Endodermal cell (in vitro differentiated cells): ENCODE measurements at regions not wholly inside any gene's neighbourhood (a gene's known extent, or its start where the extent isn't known, plus 50 kb on each side); places are given as distances from the start of the nearest gene placed in this dataset.

Experiments used
- DNase-seq: peaks from one replicate; pipeline ENCODE4 v3.0.0-alpha.2; 2017
- H3K27ac ChIP-seq: 2 replicates; pipeline ENCODE4 v1.5.1; 2013; ENCODE audit warnings: mild to moderate bottlenecking, low read depth, low read length, moderate library complexity
- H3K27me3 ChIP-seq: 2 replicates; pipeline ENCODE4 v1.6.1; 2013; ENCODE audit warnings: mild to moderate bottlenecking, low read length, moderate library complexity; ENCODE audit not compliant: insufficient read depth, control insufficient read depth, poor library complexity, severe bottlenecking
- H3K36me3 ChIP-seq: 2 replicates; pipeline ENCODE4 v1.7.0; 2013; ENCODE audit warnings: mild to moderate bottlenecking, low read length, moderate library complexity; ENCODE audit not compliant: control insufficient read depth, insufficient read depth
- H3K4me1 ChIP-seq: one replicate; pipeline ENCODE4 v1.7.0; 2013; ENCODE audit warnings: low read length; ENCODE audit not compliant: control insufficient read depth, insufficient read depth
- H3K4me3 ChIP-seq: 2 replicates; pipeline ENCODE4 v1.5.1; 2013; ENCODE audit warnings: mild to moderate bottlenecking, low read length, moderate library complexity
- H3K9ac ChIP-seq: 2 replicates; pipeline ENCODE4 v1.6.1; 2013; ENCODE audit warnings: mild to moderate bottlenecking, low read length, moderate library complexity; ENCODE audit not compliant: poor library complexity, severe bottlenecking; ENCODE audit errors: extremely low read depth
- H3K9me3 ChIP-seq: 2 replicates; pipeline ENCODE4 v1.6.1; 2013; ENCODE audit warnings: mild to moderate bottlenecking, low read length, moderate library complexity; ENCODE audit not compliant: control insufficient read depth
- H3K27ac Mint-ChIP-seq: 2 replicates; pipeline ENCODE4 v1.8.0; 2020; ENCODE audit warnings: mixed read lengths
- H3K27me3 Mint-ChIP-seq: 2 replicates; pipeline ENCODE4 v1.8.0; 2021; ENCODE audit warnings: mild to moderate bottlenecking, mixed read lengths; ENCODE audit not compliant: insufficient read depth
- H3K36me3 Mint-ChIP-seq: 2 replicates; pipeline ENCODE4 v1.8.0; 2020; ENCODE audit warnings: low read depth, mixed read lengths
- H3K4me1 Mint-ChIP-seq: 2 replicates; pipeline ENCODE4 v1.8.0; 2020; ENCODE audit warnings: mixed read lengths
- H3K4me3 Mint-ChIP-seq: 2 replicates; pipeline ENCODE4 v1.8.0; 2020; ENCODE audit warnings: mild to moderate bottlenecking, moderate library complexity, mixed read lengths
- H3K9me3 Mint-ChIP-seq: 2 replicates; pipeline ENCODE4 v1.8.0; 2020; ENCODE audit warnings: mild to moderate bottlenecking, mixed read lengths
- WGBS, 2 experiments: methylation state at CpG; one replicate each; pipeline versions ENCODE4 v1.1.5 to v1.1.7; 2013; ENCODE audit warnings: missing lambda C conversion rate in 2 of 2, mixed read lengths in 1 of 2; ENCODE audit not compliant: insufficient coverage in 1 of 2, insufficient read length in 1 of 2; 5-methylcytosine and 5-hydroxymethylcytosine counted together
- TF ChIP-seq, protein P1 (sequence below): fragments of 200-600 bp; sonication (generic); conservative IDR thresholded peaks from 2 replicates; pipeline ENCODE4 v1.5.0; 2021; ENCODE audit warnings: antibody characterized with exemption, mild to moderate bottlenecking

DNA sequence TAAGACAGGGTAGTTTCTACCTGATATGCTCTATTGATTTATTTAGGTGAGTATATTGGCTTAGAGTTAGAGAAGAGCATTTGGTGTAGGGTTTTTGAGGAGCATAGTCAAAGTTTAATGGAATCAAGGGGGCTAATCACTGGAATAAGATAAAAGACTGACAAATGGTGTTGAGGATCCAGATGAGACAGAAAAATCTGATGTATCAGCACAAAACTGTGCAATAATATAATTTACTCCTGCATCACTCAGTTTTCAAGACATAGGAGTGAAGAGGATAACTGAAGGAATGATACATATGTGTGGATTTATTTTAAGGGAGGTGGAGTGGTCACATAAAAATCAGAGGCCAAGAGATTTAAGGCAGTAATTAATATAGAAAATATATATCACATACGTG, 339.2 kb downstream of the NYAP2 start:
- Histone ChIP-seq H3K9ac (no peak overlapping the region), H3K4me3 (no peak overlapping the region), H3K27me3 (no peaks in the 10 kb centered on the region), H3K9me3 (no peaks in the 10 kb centered on the region), H3K27ac (no peak overlapping the region), H3K36me3 (no peaks in the 10 kb centered on the region), H3K4me1 (no peaks in the 10 kb centered on the region)
- H3K27ac Mint-ChIP-seq, result no peak overlapping the region
- WGBS, 2 experiments, result no CpG with 5 or more reads among the region's 1 CpG
- no peaks in the 10 kb centered on the region for H3K9me3 Mint-ChIP-seq
- H3K4me1 Mint-ChIP-seq, result no peaks in the 10 kb centered on the region
- H3K27me3 Mint-ChIP-seq, result peaks cover 43% of the 10 kb centered on the region
- no peaks in the 10 kb centered on the region for H3K36me3 Mint-ChIP-seq
- TF ChIP-seq, protein P1, sequence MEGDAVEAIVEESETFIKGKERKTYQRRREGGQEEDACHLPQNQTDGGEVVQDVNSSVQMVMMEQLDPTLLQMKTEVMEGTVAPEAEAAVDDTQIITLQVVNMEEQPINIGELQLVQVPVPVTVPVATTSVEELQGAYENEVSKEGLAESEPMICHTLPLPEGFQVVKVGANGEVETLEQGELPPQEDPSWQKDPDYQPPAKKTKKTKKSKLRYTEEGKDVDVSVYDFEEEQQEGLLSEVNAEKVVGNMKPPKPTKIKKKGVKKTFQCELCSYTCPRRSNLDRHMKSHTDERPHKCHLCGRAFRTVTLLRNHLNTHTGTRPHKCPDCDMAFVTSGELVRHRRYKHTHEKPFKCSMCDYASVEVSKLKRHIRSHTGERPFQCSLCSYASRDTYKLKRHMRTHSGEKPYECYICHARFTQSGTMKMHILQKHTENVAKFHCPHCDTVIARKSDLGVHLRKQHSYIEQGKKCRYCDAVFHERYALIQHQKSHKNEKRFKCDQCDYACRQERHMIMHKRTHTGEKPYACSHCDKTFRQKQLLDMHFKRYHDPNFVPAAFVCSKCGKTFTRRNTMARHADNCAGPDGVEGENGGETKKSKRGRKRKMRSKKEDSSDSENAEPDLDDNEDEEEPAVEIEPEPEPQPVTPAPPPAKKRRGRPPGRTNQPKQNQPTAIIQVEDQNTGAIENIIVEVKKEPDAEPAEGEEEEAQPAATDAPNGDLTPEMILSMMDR, result no peak
- H3K4me3 Mint-ChIP-seq, result no peak overlapping the region
- no peak for DNase-seq

DNA sequence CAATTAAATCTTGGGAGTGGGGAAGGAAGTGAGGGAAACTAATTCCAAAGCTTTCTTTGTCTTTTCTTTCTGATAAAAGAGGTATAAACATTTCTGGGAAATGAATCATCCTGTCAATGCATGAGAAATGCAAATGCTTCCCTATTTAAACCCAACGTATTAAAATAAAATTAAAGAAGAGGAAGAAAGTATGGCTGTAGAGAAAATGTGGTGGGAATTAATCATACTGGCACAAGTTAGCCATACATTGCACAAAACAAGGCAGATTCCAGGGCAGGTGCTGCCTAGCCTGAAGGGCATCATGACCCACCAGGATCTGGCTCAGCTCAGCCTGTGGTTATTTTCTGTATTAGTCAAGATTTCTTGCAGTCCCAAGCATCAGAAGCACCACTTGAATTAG, 338.0 kb downstream of the NYAP2 start:
- Histone ChIP-seq H3K27me3 (no peaks in the 10 kb centered on the region), H3K36me3 (no peaks in the 10 kb centered on the region), H3K4me1 (no peaks in the 10 kb centered on the region), H3K9me3 (no peaks in the 10 kb centered on the region), H3K9ac (no peak overlapping the region), H3K27ac (no peak overlapping the region), H3K4me3 (no peak overlapping the region)
- H3K4me3 Mint-ChIP-seq, result no peak overlapping the region
- H3K36me3 Mint-ChIP-seq, result no peaks in the 10 kb centered on the region
- no peaks in the 10 kb centered on the region for H3K9me3 Mint-ChIP-seq
- WGBS, 2 experiments, result 57% methylated on average over 1 of the region's 1 CpG; no CpG with 5 or more reads in 1 of the 2 experiments
- H3K4me1 Mint-ChIP-seq, result no peaks in the 10 kb centered on the region
- H3K27me3 Mint-ChIP-seq, result peaks cover 51% of the 10 kb centered on the region
- DNase-seq, result no peak
- H3K27ac Mint-ChIP-seq, result no peak overlapping the region
- TF ChIP-seq, protein P1, result no peak

DNA sequence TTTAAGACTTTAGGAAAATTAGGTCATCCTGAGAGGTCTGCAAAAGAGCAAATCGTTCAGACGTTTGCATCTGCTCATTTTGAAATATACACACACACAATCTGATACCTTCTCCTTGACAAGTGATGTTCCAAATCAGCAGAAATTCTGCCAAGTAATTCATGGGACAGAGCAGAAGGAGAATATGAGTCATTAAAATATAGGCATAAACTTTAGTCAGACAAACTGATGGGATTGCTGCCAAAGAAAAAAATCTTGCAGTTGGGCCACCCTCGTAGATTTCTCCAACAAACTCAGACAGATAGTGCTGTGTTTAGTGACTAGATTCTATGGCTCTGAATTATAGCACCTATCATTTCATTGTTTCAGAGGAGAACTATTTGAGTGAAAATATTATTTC, 336.3 kb downstream of the NYAP2 start:
- Mint-ChIP-seq H3K36me3 (no peaks in the 10 kb centered on the region), H3K9me3 (no peaks in the 10 kb centered on the region), H3K27me3 (peaks cover 52% of the 10 kb centered on the region), H3K27ac (no peak overlapping the region), H3K4me3 (no peak overlapping the region), H3K4me1 (no peaks in the 10 kb centered on the region)
- Histone ChIP-seq H3K27me3 (no peaks in the 10 kb centered on the region), H3K4me3 (no peak overlapping the region), H3K27ac (no peak overlapping the region), H3K4me1 (no peaks in the 10 kb centered on the region), H3K9me3 (no peaks in the 10 kb centered on the region), H3K36me3 (no peaks in the 10 kb centered on the region), H3K9ac (no peak overlapping the region)
- TF ChIP-seq, protein P1, result no peak
- 87 to 100% methylated on average over 1 to 3 of the region's 3 CpGs for WGBS, 2 experiments
- DNase-seq, result no peak
